ENCODE measurements at regions not wholly inside any gene's neighbourhood (a gene's known extent, or its start where the extent isn't known, plus 50 kb on each side); places are given as distances from the start of the nearest gene placed in this dataset.

DNA sequence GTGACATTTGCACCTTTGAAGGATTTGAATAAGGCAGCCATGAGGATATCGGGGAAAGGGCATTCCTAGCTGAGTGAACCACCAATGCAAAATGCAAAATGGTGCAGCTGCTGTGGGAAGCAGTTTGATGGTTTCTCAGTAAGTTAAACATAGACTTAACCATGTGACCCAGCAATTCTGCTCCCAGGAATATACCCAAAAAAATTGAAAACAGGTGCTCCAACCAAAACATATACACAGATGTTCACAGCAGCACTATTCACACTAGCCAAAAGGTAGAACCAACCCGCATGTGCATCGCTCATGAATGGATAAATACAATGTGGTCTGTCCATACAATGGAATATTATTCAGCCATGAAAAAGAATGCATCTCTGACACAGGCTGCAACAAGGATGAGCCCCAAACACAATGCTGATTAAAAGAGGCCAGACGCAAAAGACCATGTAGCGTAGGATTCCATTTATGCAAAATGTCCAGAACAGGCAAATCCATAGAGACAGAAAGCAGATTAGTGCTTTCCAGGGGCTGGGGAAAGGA is 215.0 kb upstream of the MYL2 start:
- Histone ChIP-seq H3K36me3 (no peaks in the 10 kb centered on the region), H3K27ac (no peak overlapping the region), H3K9me3 (no peaks in the 10 kb centered on the region), H3K4me3 (no peak overlapping the region), H3K27me3 (peaks cover 20% of the 10 kb centered on the region), H3K4me1 (no peaks in the 10 kb centered on the region)
- DNase-seq (ENCODE audit: low spot score in 2 of 2): no peak
- no peak for TF ChIP-seq POLR2AphosphoS5 (IDR thresholded peaks at IDR 0.05)
- TF ChIP-seq CTCF (IDR thresholded peaks at IDR 0.05): no peak
- no peak for TF ChIP-seq EP300 (IDR thresholded peaks at IDR 0.05)
- no peak for TF ChIP-seq POLR2A (IDR thresholded peaks at IDR 0.05)
- WGBS: 95% methylated on average over 5 of the region's 5 CpGs

DNA sequence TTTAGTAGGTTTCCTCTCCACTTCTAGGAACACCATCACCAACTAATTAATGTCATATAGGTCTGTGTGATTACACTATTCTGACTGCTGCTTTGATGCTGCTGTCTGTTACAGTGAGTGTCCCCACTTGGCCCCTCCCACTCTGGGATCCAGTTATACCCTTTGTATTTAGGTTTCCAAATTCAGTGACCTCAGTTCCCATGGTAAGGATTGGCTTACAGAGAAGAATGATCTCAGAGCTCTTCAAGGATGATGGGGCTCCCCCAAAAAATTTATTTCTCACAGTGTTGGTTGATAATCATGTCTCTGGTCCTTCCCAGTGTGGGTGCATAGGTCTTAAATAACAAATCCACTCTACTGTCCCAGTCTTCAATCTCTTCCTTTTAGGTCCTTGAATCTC is 210.0 kb upstream of the MYL2 start:
- no peak overlapping the region for H3K4me3 ChIP-seq
- H3K27ac ChIP-seq: no peak overlapping the region
- TF ChIP-seq CTCF (IDR thresholded peaks at IDR 0.05): no peak
- no peak for TF ChIP-seq POLR2AphosphoS5 (IDR thresholded peaks at IDR 0.05)
- TF ChIP-seq POLR2A (IDR thresholded peaks at IDR 0.05): no peak
- no peak for TF ChIP-seq EP300 (IDR thresholded peaks at IDR 0.05)
- DNase-seq (ENCODE audit: low spot score in 2 of 2): no peak
- no peaks in the 10 kb centered on the region for H3K36me3 ChIP-seq
- H3K27me3 ChIP-seq: no peaks in the 10 kb centered on the region
- no peaks in the 10 kb centered on the region for H3K9me3 ChIP-seq
- H3K4me1 ChIP-seq: no peaks in the 10 kb centered on the region

GRCh38 chr12:111129149-111129767 is 208.9 kb upstream of the MYL2 start:
- H3K4me1 ChIP-seq: no peaks in the 10 kb centered on the region
- no peaks in the 10 kb centered on the region for H3K27me3 ChIP-seq
- no peaks in the 10 kb centered on the region for H3K36me3 ChIP-seq
- 87% methylated on average over 3 of the region's 3 CpGs for WGBS
- H3K4me3 ChIP-seq: no peak overlapping the region
- no peak for TF ChIP-seq CTCF (IDR thresholded peaks at IDR 0.05)
- TF ChIP-seq POLR2A (IDR thresholded peaks at IDR 0.05): no peak
- TF ChIP-seq EP300 (IDR thresholded peaks at IDR 0.05): no peak
- no peak for TF ChIP-seq POLR2AphosphoS5 (IDR thresholded peaks at IDR 0.05)
- DNase-seq (ENCODE audit: low spot score in 2 of 2): no peak
- no peaks in the 10 kb centered on the region for H3K9me3 ChIP-seq
- no peak overlapping the region for H3K27ac ChIP-seq

GRCh38 chr12:111126331-111126730 is 206.0 kb upstream of the MYL2 start:
- no peak overlapping the region for H3K27ac ChIP-seq
- no peak for DNase-seq (ENCODE audit: low spot score in 2 of 2)
- TF ChIP-seq EP300 (IDR thresholded peaks at IDR 0.05) (no peak), POLR2AphosphoS5 (IDR thresholded peaks at IDR 0.05) (no peak), CTCF (IDR thresholded peaks at IDR 0.05) (no peak), POLR2A (IDR thresholded peaks at IDR 0.05) (no peak)
- WGBS: 100% methylated on average over 1 of the region's 2 CpGs
- no peaks in the 10 kb centered on the region for H3K4me1 ChIP-seq
- H3K4me3 ChIP-seq: no peak overlapping the region
- no peaks in the 10 kb centered on the region for H3K9me3 ChIP-seq
- no peaks in the 10 kb centered on the region for H3K27me3 ChIP-seq
- H3K36me3 ChIP-seq: no peaks in the 10 kb centered on the region

- H3K9me3 ChIP-seq: no peaks in the 10 kb centered on the region
- peaks cover 14% of the 10 kb centered on the region for H3K27me3 ChIP-seq
- DNase-seq (ENCODE audit: low spot score in 2 of 2): no peak
- H3K36me3 ChIP-seq: no peaks in the 10 kb centered on the region
- H3K27ac ChIP-seq: no peak overlapping the region
- TF ChIP-seq EP300 (IDR thresholded peaks at IDR 0.05): no peak
- TF ChIP-seq POLR2A (IDR thresholded peaks at IDR 0.05): no peak
- TF ChIP-seq CTCF (IDR thresholded peaks at IDR 0.05): no peak
- TF ChIP-seq POLR2AphosphoS5 (IDR thresholded peaks at IDR 0.05): no peak
- no peak overlapping the region for H3K4me3 ChIP-seq
- H3K4me1 ChIP-seq: no peaks in the 10 kb centered on the region
- 86% methylated on average over 4 of the region's 4 CpGs for WGBS
Measured at GRCh38 chr12:111124183-111124582, 203.8 kb upstream of the MYL2 start.
